ENCODE measurements at regions not wholly inside any gene's neighbourhood (a gene's known extent, or its start where the extent isn't known, plus 50 kb on each side); places are given as distances from the start of the nearest gene placed in this dataset.

GRCh38 chr7:34357946-34358345 is 300.1 kb upstream of the NPSR1 start:
- TF ChIP-seq CTCF (IDR thresholded peaks at IDR 0.05; ENCODE audit: poor library complexity) (no peak), EZH2 (IDR thresholded peaks at IDR 0.05; ENCODE audit: borderline replicate concordance) (no peak), EZH2phosphoT487 (IDR thresholded peaks at IDR 0.05; ENCODE audit: low read depth, severe bottlenecking, unreplicated experiment) (no peak)
